ENCODE measurements at regions not wholly inside any gene's neighbourhood (a gene's known extent, or its start where the extent isn't known, plus 50 kb on each side); places are given as distances from the start of the nearest gene placed in this dataset.

GRCh38 chr20:16220826-16221225 is 352.4 kb downstream of the KIF16B start:
- H3K4me3 ChIP-seq (ENCODE audit: low read length in 3 of 3) = no peak overlapping the region

GRCh38 chr20:16219182-16219581 is 354.1 kb downstream of the KIF16B start:
- Histone ChIP-seq H3K4me3 (ENCODE audit: low read length in 3 of 3) (no peak overlapping the region), H3K27me3 (ENCODE audit: control insufficient read depth in 3 of 3, insufficient read depth in 3 of 3, low read length in 3 of 3) (no peaks in the 10 kb centered on the region), H3K27ac (ENCODE audit: low read depth, low read length) (no peak overlapping the region), H3K9ac (ENCODE audit: low read depth in 1 of 3, low read length in 3 of 3) (no peak overlapping the region), H3K9me3 (ENCODE audit: control insufficient read depth in 3 of 3, low read length in 3 of 3) (no peaks in the 10 kb centered on the region), H3K36me3 (ENCODE audit: control insufficient read depth in 3 of 3, insufficient read depth in 3 of 3, low read length in 3 of 3) (no peaks in the 10 kb centered on the region), H3K4me1 (ENCODE audit: control insufficient read depth in 3 of 3, insufficient read depth in 3 of 3, low read length in 3 of 3) (no peaks in the 10 kb centered on the region)

More at GRCh38 chr20:16220826-16221225, 352.4 kb downstream of the KIF16B start:
- no peaks in the 10 kb centered on the region for H3K36me3 ChIP-seq (ENCODE audit: control insufficient read depth in 3 of 3, insufficient read depth in 3 of 3, low read length in 3 of 3)
- no peak overlapping the region for H3K9ac ChIP-seq (ENCODE audit: low read depth in 1 of 3, low read length in 3 of 3)
- H3K27me3 ChIP-seq (ENCODE audit: control insufficient read depth in 3 of 3, insufficient read depth in 3 of 3, low read length in 3 of 3) = no peaks in the 10 kb centered on the region
- H3K9me3 ChIP-seq (ENCODE audit: control insufficient read depth in 3 of 3, low read length in 3 of 3) = no peaks in the 10 kb centered on the region
- H3K27ac ChIP-seq (ENCODE audit: low read depth, low read length) = no peak overlapping the region
- H3K4me1 ChIP-seq (ENCODE audit: control insufficient read depth in 3 of 3, insufficient read depth in 3 of 3, low read length in 3 of 3) = no peaks in the 10 kb centered on the region

- Histone ChIP-seq H3K4me3 (ENCODE audit: low read length in 3 of 3) (no peak overlapping the region), H3K36me3 (ENCODE audit: control insufficient read depth in 3 of 3, insufficient read depth in 3 of 3, low read length in 3 of 3) (no peaks in the 10 kb centered on the region), H3K4me1 (ENCODE audit: control insufficient read depth in 3 of 3, insufficient read depth in 3 of 3, low read length in 3 of 3) (no peaks in the 10 kb centered on the region), H3K27me3 (ENCODE audit: control insufficient read depth in 3 of 3, insufficient read depth in 3 of 3, low read length in 3 of 3) (no peaks in the 10 kb centered on the region), H3K9ac (ENCODE audit: low read depth in 1 of 3, low read length in 3 of 3) (no peak overlapping the region), H3K9me3 (ENCODE audit: control insufficient read depth in 3 of 3, low read length in 3 of 3) (no peaks in the 10 kb centered on the region), H3K27ac (ENCODE audit: low read depth, low read length) (no peak overlapping the region)
Measured at GRCh38 chr20:16216914-16217230, 356.4 kb downstream of the KIF16B start.

- no peaks in the 10 kb centered on the region for H3K4me1 ChIP-seq (ENCODE audit: control insufficient read depth in 3 of 3, insufficient read depth in 3 of 3, low read length in 3 of 3)
- no peaks in the 10 kb centered on the region for H3K9me3 ChIP-seq (ENCODE audit: control insufficient read depth in 3 of 3, low read length in 3 of 3)
- no peak overlapping the region for H3K4me3 ChIP-seq (ENCODE audit: low read length in 3 of 3)
- H3K27ac ChIP-seq (ENCODE audit: low read depth, low read length) = no peak overlapping the region
- no peak overlapping the region for H3K9ac ChIP-seq (ENCODE audit: low read depth in 1 of 3, low read length in 3 of 3)
- no peaks in the 10 kb centered on the region for H3K27me3 ChIP-seq (ENCODE audit: control insufficient read depth in 3 of 3, insufficient read depth in 3 of 3, low read length in 3 of 3)
- H3K36me3 ChIP-seq (ENCODE audit: control insufficient read depth in 3 of 3, insufficient read depth in 3 of 3, low read length in 3 of 3) = no peaks in the 10 kb centered on the region
Measured at GRCh38 chr20:16216227-16216913, 356.9 kb downstream of the KIF16B start.

GRCh38 chr20:16215041-16215440 is 358.2 kb downstream of the KIF16B start:
- Histone ChIP-seq H3K27me3 (ENCODE audit: control insufficient read depth in 3 of 3, insufficient read depth in 3 of 3, low read length in 3 of 3) (no peaks in the 10 kb centered on the region), H3K4me1 (ENCODE audit: control insufficient read depth in 3 of 3, insufficient read depth in 3 of 3, low read length in 3 of 3) (no peaks in the 10 kb centered on the region), H3K9me3 (ENCODE audit: control insufficient read depth in 3 of 3, low read length in 3 of 3) (no peaks in the 10 kb centered on the region), H3K9ac (ENCODE audit: low read depth in 1 of 3, low read length in 3 of 3) (no peak overlapping the region), H3K4me3 (ENCODE audit: low read length in 3 of 3) (no peak overlapping the region), H3K27ac (ENCODE audit: low read depth, low read length) (no peak overlapping the region), H3K36me3 (ENCODE audit: control insufficient read depth in 3 of 3, insufficient read depth in 3 of 3, low read length in 3 of 3) (no peaks in the 10 kb centered on the region)

GRCh38 chr20:16212790-16213189 is 360.5 kb downstream of the KIF16B start:
- no peaks in the 10 kb centered on the region for H3K27me3 ChIP-seq (ENCODE audit: control insufficient read depth in 3 of 3, insufficient read depth in 3 of 3, low read length in 3 of 3)
- no peaks in the 10 kb centered on the region for H3K4me1 ChIP-seq (ENCODE audit: control insufficient read depth in 3 of 3, insufficient read depth in 3 of 3, low read length in 3 of 3)
- no peaks in the 10 kb centered on the region for H3K9me3 ChIP-seq (ENCODE audit: control insufficient read depth in 3 of 3, low read length in 3 of 3)
- no peak overlapping the region for H3K4me3 ChIP-seq (ENCODE audit: low read length in 3 of 3)
- H3K27ac ChIP-seq (ENCODE audit: low read depth, low read length) = no peak overlapping the region
- H3K36me3 ChIP-seq (ENCODE audit: control insufficient read depth in 3 of 3, insufficient read depth in 3 of 3, low read length in 3 of 3) = no peaks in the 10 kb centered on the region
- no peak overlapping the region for H3K9ac ChIP-seq (ENCODE audit: low read depth in 1 of 3, low read length in 3 of 3)

- no peaks in the 10 kb centered on the region for H3K4me1 ChIP-seq (ENCODE audit: control insufficient read depth in 3 of 3, insufficient read depth in 3 of 3, low read length in 3 of 3)
- H3K9ac ChIP-seq (ENCODE audit: low read depth in 1 of 3, low read length in 3 of 3) = no peak overlapping the region
- no peaks in the 10 kb centered on the region for H3K36me3 ChIP-seq (ENCODE audit: control insufficient read depth in 3 of 3, insufficient read depth in 3 of 3, low read length in 3 of 3)
- H3K27me3 ChIP-seq (ENCODE audit: control insufficient read depth in 3 of 3, insufficient read depth in 3 of 3, low read length in 3 of 3) = no peaks in the 10 kb centered on the region
- no peaks in the 10 kb centered on the region for H3K9me3 ChIP-seq (ENCODE audit: control insufficient read depth in 3 of 3, low read length in 3 of 3)
- H3K4me3 ChIP-seq (ENCODE audit: low read length in 3 of 3) = no peak overlapping the region
- H3K27ac ChIP-seq (ENCODE audit: low read depth, low read length) = no peak overlapping the region
Measured at GRCh38 chr20:16209951-16210361, 363.3 kb downstream of the KIF16B start.

- no peaks in the 10 kb centered on the region for H3K9me3 ChIP-seq (ENCODE audit: control insufficient read depth in 3 of 3, low read length in 3 of 3)
- H3K4me3 ChIP-seq (ENCODE audit: low read length in 3 of 3) = no peak overlapping the region
- no peak overlapping the region for H3K9ac ChIP-seq (ENCODE audit: low read depth in 1 of 3, low read length in 3 of 3)
- no peaks in the 10 kb centered on the region for H3K27me3 ChIP-seq (ENCODE audit: control insufficient read depth in 3 of 3, insufficient read depth in 3 of 3, low read length in 3 of 3)
- no peaks in the 10 kb centered on the region for H3K4me1 ChIP-seq (ENCODE audit: control insufficient read depth in 3 of 3, insufficient read depth in 3 of 3, low read length in 3 of 3)
- no peaks in the 10 kb centered on the region for H3K36me3 ChIP-seq (ENCODE audit: control insufficient read depth in 3 of 3, insufficient read depth in 3 of 3, low read length in 3 of 3)
- H3K27ac ChIP-seq (ENCODE audit: low read depth, low read length) = no peak overlapping the region
Measured at GRCh38 chr20:16209357-16209756, 363.9 kb downstream of the KIF16B start.

GRCh38 chr20:16208443-16208842 is 364.8 kb downstream of the KIF16B start:
- Histone ChIP-seq H3K36me3 (ENCODE audit: control insufficient read depth in 3 of 3, insufficient read depth in 3 of 3, low read length in 3 of 3) (no peaks in the 10 kb centered on the region), H3K9me3 (ENCODE audit: control insufficient read depth in 3 of 3, low read length in 3 of 3) (no peaks in the 10 kb centered on the region), H3K27me3 (ENCODE audit: control insufficient read depth in 3 of 3, insufficient read depth in 3 of 3, low read length in 3 of 3) (no peaks in the 10 kb centered on the region), H3K9ac (ENCODE audit: low read depth in 1 of 3, low read length in 3 of 3) (no peak overlapping the region), H3K27ac (ENCODE audit: low read depth, low read length) (no peak overlapping the region), H3K4me1 (ENCODE audit: control insufficient read depth in 3 of 3, insufficient read depth in 3 of 3, low read length in 3 of 3) (no peaks in the 10 kb centered on the region), H3K4me3 (ENCODE audit: low read length in 3 of 3) (no peak overlapping the region)

GRCh38 chr20:16206817-16207216 is 366.4 kb downstream of the KIF16B start:
- no peaks in the 10 kb centered on the region for H3K27me3 ChIP-seq (ENCODE audit: control insufficient read depth in 3 of 3, insufficient read depth in 3 of 3, low read length in 3 of 3)
- H3K36me3 ChIP-seq (ENCODE audit: control insufficient read depth in 3 of 3, insufficient read depth in 3 of 3, low read length in 3 of 3) = no peaks in the 10 kb centered on the region
- no peaks in the 10 kb centered on the region for H3K9me3 ChIP-seq (ENCODE audit: control insufficient read depth in 3 of 3, low read length in 3 of 3)
- no peak overlapping the region for H3K4me3 ChIP-seq (ENCODE audit: low read length in 3 of 3)
- H3K4me1 ChIP-seq (ENCODE audit: control insufficient read depth in 3 of 3, insufficient read depth in 3 of 3, low read length in 3 of 3) = no peaks in the 10 kb centered on the region
- no peak overlapping the region for H3K9ac ChIP-seq (ENCODE audit: low read depth in 1 of 3, low read length in 3 of 3)
- H3K27ac ChIP-seq (ENCODE audit: low read depth, low read length) = no peak overlapping the region
